K562 (cell line): ENCODE measurements at regions not wholly inside any gene's neighbourhood (a gene's known extent, or its start where the extent isn't known, plus 50 kb on each side); places are given as distances from the start of the nearest gene placed in this dataset.

Source experiments
- ATAC-seq: fragments of 200-7000 bp; cut with Tn5 transposase; 3 replicates; pipeline ENCODE4 v1.9.1; 2020; ENCODE audit warnings: moderate library complexity
- BruUV-seq: library from RNA; stranded (reverse); fragments of 400-500 nt; replicated peaks from 2 replicates; lab custom pipeline; 2021; lab: Mats Ljungman, UMichigan
- CTCF ChIA-PET: fragments of 300-600 bp; formaldehyde crosslinking; extraction: SDS; loops from one replicate; lab custom pipeline; 2021; ENCODE audit warnings: low intra/inter-chr PET ratio; lab: Yijun Ruan, JAX
- POLR2A ChIA-PET: fragments of 300-600, 350-650 bp; sonication (Branson Sonifier 250); formaldehyde crosslinking; extraction: SDS; loops from one replicate; lab custom pipeline; 2021; ENCODE audit warnings: antibody characterized with exemption, inconsistent platforms; lab: Yijun Ruan, JAX
- DNase-seq, 4 experiments: peaks; one replicate each; pipeline versions ENCODE4 v3.0.0 to v3.0.0-alpha.2; 2011 to 2018; ENCODE audit warnings: low spot score in 3 of 4, mixed read lengths in 3 of 4; ENCODE audit errors: extremely low read depth in 1 of 4
- FAIRE-seq: peaks from 2 replicates; lab custom pipeline; 2011; peaks lifted over from hg19 to GRCh38; lab: Jason Lieb, UNC
- H2AFZ ChIP-seq: 2 replicates; pipeline ENCODE4 v1.6.0; 2011; ENCODE audit warnings: low read depth, low read length, control low read depth, inconsistent platforms
- H3K27ac ChIP-seq: fragments of 200-600 bp; 3 replicates; pipeline ENCODE4 v1.8.0; 2011; ENCODE audit warnings: low read depth, mild to moderate bottlenecking, control low read depth, inconsistent platforms, low read length, moderate library complexity, mixed read lengths; ENCODE audit errors: extremely low read depth
- H3K27me3 ChIP-seq, 2 experiments: fragments of 300-600 bp in 1 of 2; 2 replicates in 1 of 2; 3 replicates in 1 of 2; pipeline versions ENCODE4 v1.6.0 to v1.8.0; 2011; ENCODE audit warnings: inconsistent platforms in 2 of 2, low read length in 2 of 2, mild to moderate bottlenecking in 1 of 2, mixed read lengths in 1 of 2, moderate library complexity in 1 of 2; ENCODE audit not compliant: control insufficient read depth in 2 of 2, insufficient read depth in 2 of 2
- H3K36me3 ChIP-seq: fragments of 300-600 bp; 3 replicates; pipeline ENCODE4 v1.8.0; 2011; ENCODE audit warnings: mild to moderate bottlenecking, low read length, inconsistent platforms; ENCODE audit not compliant: control insufficient read depth, insufficient read depth
- H3K4me1 ChIP-seq, 2 experiments: fragments of 200-600 bp in 1 of 2; replicated peaks in 1 of 2; 2 replicates in 1 of 2; 3 replicates in 1 of 2; pipeline versions ENCODE4 v1.5.1 to v1.8.0; 2011; ENCODE audit warnings: inconsistent platforms in 2 of 2, low read length in 2 of 2, mild to moderate bottlenecking in 1 of 2, mixed read lengths in 1 of 2, moderate library complexity in 1 of 2; ENCODE audit not compliant: control insufficient read depth in 2 of 2, insufficient read depth in 2 of 2
- H3K4me2 ChIP-seq: 2 replicates; pipeline ENCODE4 v1.6.1; 2011; ENCODE audit warnings: low read length, control low read depth, inconsistent platforms, mixed read lengths; ENCODE audit not compliant: insufficient read depth
- H3K4me3 ChIP-seq: fragments of 200-600 bp; sonication (generic), shearing (Covaris generic); 2 replicates; pipeline ENCODE4 v1.5.1; 2016; ENCODE audit warnings: control low read depth, inconsistent platforms
- H3K79me2 ChIP-seq: fragments of 200-600 bp; 3 replicates; pipeline ENCODE4 v1.8.0; 2011; ENCODE audit warnings: low read length, inconsistent platforms; ENCODE audit not compliant: control insufficient read depth, insufficient read depth
- H3K9ac ChIP-seq, 2 experiments: 2 replicates each; pipeline versions ENCODE4 v1.6.0 to v1.6.1; 2011; ENCODE audit warnings: low read depth in 2 of 2, low read length in 2 of 2, control low read depth in 1 of 2, inconsistent platforms in 1 of 2, mild to moderate bottlenecking in 1 of 2, mixed read lengths in 1 of 2; ENCODE audit not compliant: insufficient read depth in 1 of 2
- H3K9me1 ChIP-seq: one replicate; pipeline ENCODE4 v1.6.0; 2011; ENCODE audit warnings: inconsistent platforms, mild to moderate bottlenecking, low read length, moderate library complexity; ENCODE audit not compliant: control insufficient read depth, insufficient read depth
- H3K9me3 ChIP-seq: replicated peaks from 2 replicates; pipeline ENCODE4 v1.5.1; 2011; ENCODE audit warnings: low read depth, low read length, inconsistent platforms; ENCODE audit not compliant: control insufficient read depth, insufficient read depth
- H4K20me1 ChIP-seq: replicated peaks from 2 replicates; pipeline ENCODE4 v1.6.1; 2011; ENCODE audit warnings: low read length, inconsistent platforms, mixed read lengths; ENCODE audit not compliant: control insufficient read depth, insufficient read depth
- BHLHE40 ChIP-seq: IDR thresholded peaks from 2 replicates; pipeline ENCODE4 v1.6.1; 2011; ENCODE audit warnings: low read length, improper control_type of control experiment
- BRF1 ChIP-seq: IDR thresholded peaks from 3 replicates; pipeline ENCODE4 v1.6.1; 2011; ENCODE audit warnings: borderline replicate concordance, mild to moderate bottlenecking; ENCODE audit not compliant: insufficient read length; ENCODE audit errors: extremely low read depth
- NR0B1 ChIP-seq: fragments of 450-650 bp; IDR thresholded peaks from one replicate; pipeline ENCODE4 v1.6.1; 2018; ENCODE audit warnings: mild to moderate bottlenecking, moderate library complexity; ENCODE audit not compliant: partially characterized antibody
- PCBP2 ChIP-seq: fragments of 200-400 bp; formaldehyde crosslinking; IDR thresholded peaks from 2 replicates; pipeline ENCODE4 v1.6.1; 2018; ENCODE audit warnings: low read length, low read depth, mild to moderate bottlenecking, moderate library complexity; ENCODE audit not compliant: poor library complexity, severe bottlenecking
- TCF7 ChIP-seq: sonication (generic); IDR thresholded peaks from 2 replicates; pipeline ENCODE4 v1.6.1; 2016; ENCODE audit warnings: antibody characterized with exemption, borderline replicate concordance
- TSHZ1 ChIP-seq: fragments of 250-450 bp; sonication (Bioruptor Pico); IDR thresholded peaks from 2 replicates; pipeline ENCODE4 v1.4.0; 2020; ENCODE audit warnings: mild to moderate bottlenecking, moderate library complexity
- ZNF584 ChIP-seq: fragments of 200-800 bp; sonication (Bioruptor generic); IDR thresholded peaks from 2 replicates; pipeline ENCODE4 v1.6.1; 2016; ENCODE audit warnings: low read depth, mild to moderate bottlenecking, missing genetic modification characterization, missing compliant biosample characterization
- ZNF740 ChIP-seq, 3 experiments: fragments of 200-800 bp in 1 of 3; sonication (Bioruptor generic) in 1 of 3; sonication (generic) in 1 of 3; formaldehyde crosslinking in 1 of 3; IDR thresholded peaks; 2 replicates each; pipeline versions ENCODE4 v1.6.1 to v1.8.0; 2016 to 2022; ENCODE audit warnings: mild to moderate bottlenecking in 2 of 3, missing compliant biosample characterization in 2 of 3, missing genetic modification characterization in 2 of 3, missing genetic modification reagents in 1 of 3
- ZNF79 ChIP-seq: fragments of 250-450 bp; sonication (Bioruptor Pico); IDR thresholded peaks from 2 replicates; pipeline ENCODE4 v1.4.0; 2020; ENCODE audit warnings: low read depth, mild to moderate bottlenecking, moderate library complexity
- WGBS: fragments of 100-300 bp; shearing (Covaris generic); methylation state at CpG from one replicate; pipeline ENCODE4 v1.1.6; 2016; ENCODE audit warnings: low coverage, mixed read lengths; ENCODE audit not compliant: insufficient coverage; ENCODE audit errors: missing lambda C conversion rate; 5-methylcytosine and 5-hydroxymethylcytosine counted together
- in situ Hi-C: fragments of 300-500 bp; cut with MboI; formaldehyde crosslinking; loops from 4 replicates; pipeline ENCODE4 v1.15.0; 2018; ENCODE audit warnings: inconsistent platforms, mixed read lengths
- intact Hi-C: fragments of 100-400 bp; cut with micrococcal nuclease; formaldehyde crosslinking; loops from 2 replicates; pipeline ENCODE4 v1.14.2; 2022

- no peak for TF ChIP-seq TSHZ1 (CRISPR knock-in tag)
- TF ChIP-seq ZNF79 (CRISPR knock-in tag): no peak
Measured at GRCh38 chr6:169934699-169935347, 183.4 kb downstream of the ERMARD start (continued).

GRCh38 chr6:169933839-169934698 lies 182.6 kb downstream of the ERMARD start:
- Histone ChIP-seq H3K36me3 (no peaks in the 10 kb centered on the region), H3K4me2 (no peak overlapping the region), H3K9ac (no peak overlapping the region), H3K4me3 (no peak overlapping the region), H3K9me3 (no peaks in the 10 kb centered on the region), H2AFZ (no peak overlapping the region), H3K27me3 (peaks cover 68 to 75% of the 10 kb centered on the region in 2 experiments), H3K79me2 (no peaks in the 10 kb centered on the region), H3K9me1 (no peaks in the 10 kb centered on the region), H3K27ac (no peak overlapping the region), H3K4me1 (peaks cover 0 to 5% of the 10 kb centered on the region in 2 experiments; a peak in 1 of 5 replicates), H4K20me1 (peaks cover 4% of the 10 kb centered on the region; the same call in 1 of the 2 replicates)
- WGBS: 4% methylated on average over 37 of the region's 37 CpGs
- DNase-seq: no peak
- ChIA-PET CTCF (interaction anchor here (0.7 kb wide), 1 partner anchor 606 kb away, joined by 3 read pairs; no protein-coding TSS in a partner anchor), POLR2A (interaction anchor here (0.6 kb wide), 2 partner anchors 27 to 103 kb away, joined by 3 read pairs; no protein-coding TSS in a partner anchor)
- FAIRE-seq: no peak
- no peak for ATAC-seq
- no TSS peak for BruUV-seq
- in situ Hi-C loops: no loop called here
- intact Hi-C loops: loop anchor here (5.0 kb wide), 1 partner anchor 142 kb away; no protein-coding TSS in a partner anchor
- TF ChIP-seq ZNF584 (CRISPR knock-in tag) (no peak), PCBP2 (no peak), BHLHE40 (no peak), ZNF740 (CRISPR knock-in tag; IDR thresholded peaks at IDR 0.05) (no peak), ZNF740 (tag; IDR thresholded peaks at IDR 0.05) (no peak), NR0B1 (no peak), TCF7 (no peak), BRF1 (no peak)
